NCI-H1105 treated with DMSO at 0.1 percent for 48 hours (cell line): ENCODE measurements at regions not wholly inside any gene's neighbourhood (a gene's known extent, or its start where the extent isn't known, plus 50 kb on each side); places are given as distances from the start of the nearest gene placed in this dataset.

Source experiments
- DNase-seq: peaks from one replicate; lab custom pipeline; 2025; lab: John Stamatoyannopoulos, UW

DNA sequence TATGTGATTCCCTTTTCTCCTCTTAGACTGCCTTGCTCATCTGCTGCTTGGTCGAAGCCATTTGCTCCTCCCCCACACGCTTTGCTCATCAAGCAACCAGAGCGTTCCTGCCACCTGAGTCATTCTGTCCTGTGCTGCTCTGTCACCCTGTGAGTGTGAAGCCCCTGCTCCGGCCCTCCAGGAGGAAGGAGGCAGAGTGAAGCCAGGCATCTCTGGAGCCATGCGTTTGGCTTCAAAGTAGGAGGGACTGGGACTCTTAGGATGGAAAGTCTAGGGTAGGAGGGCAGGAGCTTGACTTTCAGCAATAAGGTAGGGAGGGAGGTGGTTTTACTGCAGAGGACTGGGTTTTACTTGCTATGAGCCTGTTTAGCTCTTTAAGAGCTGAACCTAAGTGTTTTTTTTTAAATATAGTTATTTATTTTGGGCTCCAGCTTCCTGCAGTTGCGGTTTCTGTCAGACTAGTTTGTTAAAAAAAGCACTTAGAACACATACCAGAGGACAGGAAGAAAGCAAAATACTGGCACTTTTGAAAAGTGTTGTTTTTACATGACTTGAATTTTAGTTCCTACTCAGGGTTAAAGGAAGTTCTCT is 63.6 kb downstream of the SPINK2 start:
- DNase-seq: no peak

DNA sequence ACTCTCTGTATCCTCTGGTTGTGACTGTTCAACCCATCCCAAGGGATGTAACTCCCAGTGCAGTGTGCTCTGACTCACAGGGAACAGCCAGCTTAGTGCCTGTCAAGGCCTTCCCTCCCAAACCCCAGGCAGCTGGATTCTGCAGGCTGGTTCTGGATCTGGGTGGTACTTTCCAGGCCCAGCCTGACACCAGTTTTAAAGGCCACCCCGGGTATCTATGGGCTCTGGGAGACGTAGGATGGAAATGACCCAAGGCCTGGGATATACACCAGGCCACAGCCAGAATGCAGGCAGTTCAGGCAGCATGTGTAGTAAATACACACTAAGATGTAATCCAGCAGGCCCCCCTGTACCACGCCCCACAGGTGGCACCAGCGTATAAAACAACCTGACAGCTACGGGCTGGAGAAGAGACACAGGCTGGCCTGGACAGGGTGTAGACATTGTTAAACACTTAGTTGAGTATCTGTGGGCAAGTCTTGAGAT is 64.2 kb downstream of the SPINK2 start:
- no peak for DNase-seq

DNA sequence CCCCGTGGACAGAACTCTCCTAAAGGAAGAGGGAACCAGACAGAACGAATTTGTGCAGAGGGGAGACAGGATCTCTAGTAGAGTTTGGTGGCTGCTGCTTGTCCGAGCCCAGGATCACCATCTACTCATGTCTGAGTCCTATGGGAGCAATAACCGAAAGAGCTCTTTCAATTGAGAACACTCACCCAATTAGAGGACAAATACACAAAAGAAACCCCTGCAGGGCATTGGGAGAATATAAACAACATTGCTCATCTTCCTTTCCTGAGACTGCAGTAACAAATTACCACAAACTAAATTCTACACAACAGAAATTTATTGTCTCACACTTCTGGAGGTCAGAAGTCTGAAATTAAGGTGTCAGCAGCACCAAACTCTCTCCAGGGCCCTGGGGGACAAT is 65.6 kb downstream of the SPINK2 start:
- no peak for DNase-seq

DNA sequence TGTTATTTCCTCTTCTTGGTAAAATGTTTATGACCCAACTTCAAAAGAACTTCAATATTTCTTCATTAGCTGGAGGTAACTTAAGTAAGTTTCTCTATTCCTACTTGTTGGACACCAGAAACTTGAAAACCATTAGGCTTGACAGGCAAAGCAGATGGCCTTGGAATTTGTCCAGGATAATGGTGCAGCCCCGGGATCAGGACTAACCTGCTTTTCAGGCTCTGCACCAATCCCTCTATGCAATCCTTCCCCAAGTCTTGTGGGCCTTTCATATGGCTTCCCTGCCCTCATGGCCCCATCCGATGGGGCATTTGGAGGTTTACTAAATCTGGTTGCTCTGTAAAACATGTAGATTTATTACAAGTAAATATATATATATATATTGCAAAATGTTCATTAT is 68.5 kb downstream of the SPINK2 start:
- no peak for DNase-seq

DNA sequence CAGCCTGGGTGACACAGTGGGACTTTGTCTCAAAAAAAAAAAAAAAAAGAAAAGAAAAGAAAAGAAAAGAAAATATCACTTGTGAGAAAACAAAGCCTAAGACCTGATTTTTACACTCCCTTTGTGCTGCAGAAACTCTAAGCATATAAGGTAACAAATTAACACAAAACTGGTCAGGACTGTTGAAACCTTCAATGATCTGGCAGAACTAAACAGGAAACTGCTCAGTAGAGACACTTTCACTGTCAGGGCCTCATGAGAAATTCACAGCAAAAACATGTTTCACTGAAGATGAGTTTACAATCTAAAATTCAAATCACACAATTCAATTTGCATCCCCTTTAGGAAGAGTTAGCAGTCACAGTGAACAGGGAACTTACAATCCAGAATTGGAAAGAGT is 69.1 kb upstream of the HOPX start:
- no peak for DNase-seq

DNA sequence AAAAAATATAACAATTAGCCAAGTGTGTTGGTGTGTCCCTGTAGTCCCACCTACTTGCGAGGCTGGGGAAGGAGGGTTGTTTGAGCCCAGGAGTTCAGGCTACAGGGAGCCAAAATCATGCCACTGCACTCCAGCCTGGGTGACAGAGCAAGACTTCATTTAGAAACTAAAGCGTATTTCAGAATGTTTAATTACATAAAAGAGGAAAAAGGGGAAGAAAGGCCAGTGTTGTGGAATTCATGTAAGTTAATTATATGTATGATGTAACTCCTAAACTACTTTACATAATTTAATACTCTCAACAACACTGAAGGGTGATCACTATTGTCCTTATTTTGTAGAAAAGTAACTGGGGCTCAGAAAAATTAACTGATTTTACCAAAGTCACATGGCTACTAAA is 67.2 kb upstream of the HOPX start:
- DNase-seq: no peak

DNA sequence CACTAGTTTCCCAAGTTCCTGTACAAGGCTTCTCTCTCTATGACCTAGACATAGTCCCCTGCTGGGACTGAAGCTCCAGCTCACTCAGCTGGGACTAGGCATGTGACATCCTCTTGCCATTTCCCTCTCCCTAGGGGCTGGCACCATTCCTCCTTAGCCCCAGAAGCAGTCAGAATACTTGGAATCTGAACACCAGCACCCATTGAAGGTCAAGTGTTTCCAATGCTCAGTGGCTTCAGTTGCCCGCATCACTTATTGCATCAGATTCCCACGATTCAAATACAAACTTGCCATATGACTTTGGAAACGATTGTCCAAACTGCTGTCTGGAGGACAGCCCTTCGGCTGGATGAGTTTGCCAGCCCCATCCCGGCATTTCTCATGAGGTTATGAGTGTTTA is 65.5 kb upstream of the HOPX start:
- DNase-seq: no peak

DNA sequence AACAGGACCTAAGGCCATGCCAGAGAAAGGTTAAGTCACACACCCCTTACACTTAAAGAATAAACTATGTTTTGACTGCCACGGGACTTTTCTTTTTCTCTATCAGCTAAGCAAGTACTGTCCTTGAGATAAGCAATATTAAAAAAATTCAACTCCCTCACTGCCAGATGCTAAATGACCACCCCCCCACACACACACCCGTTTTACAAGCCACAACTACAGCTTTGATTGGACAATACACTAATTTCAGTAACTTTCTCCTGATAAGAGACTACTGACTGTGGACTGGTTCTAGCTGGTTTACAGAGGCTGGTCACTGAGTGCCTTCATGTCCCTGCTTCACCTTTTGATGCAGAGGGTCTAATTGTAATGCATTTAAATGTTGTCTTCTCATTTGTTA is 63.9 kb upstream of the HOPX start:
- DNase-seq: no peak

DNA sequence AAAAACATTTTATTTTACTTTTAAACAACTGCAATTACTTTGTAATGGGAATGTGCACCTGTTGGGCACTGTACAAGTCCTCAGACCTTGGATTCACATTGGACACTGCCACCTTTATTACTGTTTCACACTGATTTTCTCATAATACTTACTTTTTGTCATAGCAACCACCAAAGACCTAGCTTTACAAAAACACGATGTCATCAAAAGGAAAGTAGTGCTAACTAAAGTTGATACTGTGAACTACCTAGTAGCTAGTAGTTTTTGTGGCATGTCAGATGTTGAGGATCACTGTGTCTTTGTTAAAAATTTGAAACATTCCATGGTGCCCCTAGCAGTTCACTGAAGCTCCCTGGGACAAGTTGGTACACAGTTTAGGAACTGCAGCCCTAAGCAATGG is 62.9 kb upstream of the HOPX start:
- no peak for DNase-seq

DNA sequence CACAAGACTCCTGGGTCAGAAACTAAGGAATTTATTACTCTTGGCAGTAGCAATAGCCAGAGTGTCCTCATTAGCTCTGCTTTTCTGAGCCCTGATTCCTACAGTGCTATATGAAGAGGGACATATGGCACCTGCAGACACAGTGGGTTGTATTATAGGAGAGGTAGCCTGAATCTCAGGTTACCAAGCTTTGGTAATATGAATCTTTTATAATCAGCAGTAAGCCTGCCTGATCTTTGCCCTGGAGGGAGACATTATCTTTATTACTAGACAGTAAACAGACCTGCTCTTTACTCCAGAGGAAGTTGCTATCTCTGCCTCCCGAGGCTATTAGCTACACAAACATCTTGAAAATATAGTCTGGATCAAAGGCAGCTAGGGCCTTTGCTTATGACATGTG is 62.5 kb upstream of the HOPX start:
- peak; percentile 46 for DNase-seq

DNA sequence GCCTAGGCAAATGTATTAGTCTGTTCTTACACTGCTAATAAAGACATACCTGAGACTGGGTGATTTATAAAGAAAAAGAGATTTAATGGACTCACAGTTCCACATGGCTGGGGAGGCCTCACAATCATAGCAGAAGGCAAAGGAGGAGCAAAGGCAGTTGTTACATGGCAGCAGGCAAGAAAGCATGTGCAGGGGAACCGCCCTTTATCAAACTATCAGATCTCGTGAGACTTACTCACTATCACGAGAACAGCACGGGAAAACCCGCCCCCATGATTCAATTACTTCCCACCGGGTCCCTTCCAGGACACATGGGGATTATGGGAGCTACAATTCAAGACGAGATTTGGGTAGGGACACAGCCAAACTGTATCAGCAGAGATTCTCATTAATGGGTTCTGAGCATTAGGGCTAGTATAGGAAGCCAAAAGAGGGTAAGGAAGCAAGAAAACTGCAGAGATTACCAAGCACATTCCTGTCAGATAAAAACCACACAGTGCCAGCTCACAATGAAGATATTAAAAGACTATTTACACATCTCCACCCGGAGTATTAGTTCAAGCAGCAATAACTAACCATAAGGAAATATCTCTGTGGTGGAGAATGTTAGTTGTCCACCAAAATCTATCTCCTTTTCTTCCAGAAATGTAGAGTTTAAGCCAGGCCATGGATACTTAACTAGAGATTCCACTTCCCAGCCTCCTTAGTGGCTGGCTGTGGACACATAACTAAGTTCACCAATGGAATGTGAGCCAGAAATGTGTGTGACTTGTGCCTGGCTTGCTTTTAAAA is 61.2 kb upstream of the HOPX start:
- DNase-seq: no peak

DNA sequence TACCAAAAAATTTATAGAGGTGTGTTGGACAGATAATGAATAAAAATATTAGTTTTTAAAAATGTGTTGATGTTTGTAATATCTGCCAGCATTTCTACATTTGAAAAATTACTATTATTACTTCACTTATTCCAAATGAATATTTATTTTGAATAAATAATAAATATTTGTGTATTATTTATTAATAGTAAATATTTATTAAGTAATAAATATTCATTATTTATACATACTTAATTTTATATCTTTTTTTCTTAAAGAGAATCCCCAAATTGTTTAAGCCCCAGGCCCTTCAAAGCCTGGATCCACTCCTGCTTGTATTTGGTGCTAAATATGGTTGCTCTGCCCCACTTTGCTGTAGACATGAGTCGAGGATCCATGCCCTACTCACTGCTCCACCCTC is 60.5 kb upstream of the HOPX start:
- DNase-seq: no peak

DNA sequence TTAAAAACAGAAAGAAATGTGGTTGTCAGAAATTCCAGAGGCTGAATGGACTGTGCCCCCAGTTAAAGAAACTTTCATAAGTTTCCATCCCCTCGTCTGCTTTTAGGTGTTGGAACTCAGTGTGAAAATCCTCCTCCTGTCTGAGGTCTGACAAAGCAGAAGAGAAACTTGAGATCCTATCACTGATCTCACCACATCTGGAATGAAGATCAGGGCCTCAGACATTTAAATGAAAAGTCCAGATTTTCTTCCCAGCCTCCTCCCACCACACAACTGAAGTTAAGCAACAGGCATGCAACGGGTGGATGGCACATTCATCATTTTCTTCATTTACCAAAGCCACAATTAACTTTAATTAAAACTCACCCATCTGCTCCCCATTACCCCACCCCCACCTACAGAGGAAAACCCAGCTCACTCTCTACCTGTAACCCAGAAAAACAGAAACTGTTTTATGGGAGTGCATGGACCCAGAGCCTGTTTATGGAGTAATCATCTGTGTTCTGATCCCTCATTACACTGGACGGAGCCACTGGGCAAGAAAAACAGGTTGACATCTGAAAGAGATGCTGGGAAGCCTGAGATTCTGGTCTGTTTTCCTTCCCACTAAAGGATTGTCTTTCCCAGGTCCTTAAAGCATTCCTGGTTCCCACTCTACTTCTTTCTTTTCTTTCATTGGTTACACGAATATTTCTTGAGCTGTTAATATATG is 58.1 kb upstream of the HOPX start:
- DNase-seq: no peak

DNA sequence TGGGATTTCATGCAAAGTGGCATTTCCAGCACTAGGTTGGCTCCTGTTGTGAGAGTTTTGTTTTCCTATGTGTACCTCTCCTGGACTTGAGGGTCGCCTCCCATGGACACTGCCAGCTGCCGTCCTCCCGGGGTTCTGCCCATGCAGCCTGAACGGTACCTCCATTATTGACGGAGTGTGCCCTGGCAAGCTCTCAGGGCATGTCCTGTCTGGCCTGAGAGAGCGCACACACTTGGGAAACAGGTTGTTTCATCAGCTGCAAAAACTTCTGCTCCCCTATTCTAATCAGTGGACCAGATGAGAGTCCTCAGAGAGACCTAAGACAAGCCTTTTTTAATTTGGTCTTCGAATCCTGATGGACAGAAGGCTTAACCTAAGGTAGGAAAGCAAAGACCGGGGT is 56.6 kb upstream of the HOPX start:
- no peak for DNase-seq

DNA sequence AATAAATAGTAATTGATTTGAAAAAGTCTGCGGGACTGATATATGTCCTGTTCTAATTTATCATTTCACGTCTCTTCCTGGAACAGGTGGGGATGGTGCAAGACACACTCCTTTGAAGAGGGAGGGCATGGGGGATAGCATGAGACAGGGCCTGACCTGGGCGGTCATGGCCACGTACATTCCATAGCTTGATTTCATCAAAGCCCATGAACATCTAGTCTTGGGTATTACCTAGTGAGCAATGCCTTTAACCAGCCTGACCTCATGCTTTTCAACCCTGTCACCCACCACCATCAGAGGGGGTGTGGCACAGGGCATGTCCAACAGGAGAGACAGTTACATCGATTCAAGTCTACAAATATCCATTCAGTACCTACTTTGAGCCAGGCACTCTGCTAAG is 52.3 kb upstream of the HOPX start:
- DNase-seq: no peak

DNA sequence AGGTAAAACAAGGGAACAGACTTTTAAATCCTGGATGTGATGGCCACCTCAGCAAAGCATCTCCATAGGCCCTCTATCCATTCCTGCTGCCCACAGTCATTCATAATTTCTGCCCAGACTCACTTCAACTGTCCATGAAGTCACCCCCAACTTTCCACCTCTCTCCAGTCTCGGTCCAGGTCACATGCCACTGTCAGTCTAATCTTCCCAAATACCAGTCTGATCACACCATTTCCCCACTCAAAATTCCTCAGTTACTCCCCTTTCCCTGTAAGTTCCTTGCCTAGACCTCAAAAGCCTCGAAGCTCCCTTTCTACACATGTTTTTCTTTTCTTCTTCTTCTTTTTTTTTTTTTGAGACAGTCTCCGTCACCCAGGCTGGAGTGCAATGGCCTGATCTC is 51.2 kb upstream of the HOPX start:
- no peak for DNase-seq

DNA sequence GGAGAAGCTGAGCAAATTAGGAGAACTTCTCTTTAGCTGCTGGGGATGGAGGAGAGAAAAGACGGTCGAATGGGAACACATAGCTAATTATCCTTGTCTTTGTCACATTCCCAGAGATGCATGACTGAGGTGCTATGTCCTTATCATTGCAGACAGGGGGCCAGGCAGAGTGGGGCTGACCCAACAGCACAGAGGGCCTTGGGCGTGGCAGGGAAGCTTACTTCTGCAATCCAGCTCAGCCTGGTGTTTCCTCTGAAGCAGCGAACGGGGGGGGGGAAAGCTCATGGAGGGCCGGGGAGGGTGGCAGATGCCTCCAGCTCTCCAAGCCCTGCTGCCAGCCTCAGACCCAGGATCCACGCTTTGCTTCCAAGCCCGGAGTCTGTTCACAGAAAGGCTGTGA is 50.8 kb upstream of the HOPX start:
- no peak for DNase-seq
